Progenitor cell of endocrine pancreas (in vitro differentiated cells): ENCODE measurements at regions not wholly inside any gene's neighbourhood (a gene's known extent, or its start where the extent isn't known, plus 50 kb on each side); places are given as distances from the start of the nearest gene placed in this dataset.

Source experiments
- DNase-seq: peaks from one replicate; pipeline ENCODE4 v3.0.0; 2021; ENCODE audit warnings: low spot score; ENCODE audit not compliant: unreplicated experiment
- H3K27ac Mint-ChIP-seq: 2 replicates; pipeline ENCODE4 v1.8.0; 2021; ENCODE audit warnings: mild to moderate bottlenecking, moderate library complexity, mixed read lengths
- H3K27me3 Mint-ChIP-seq: 2 replicates; pipeline ENCODE4 v1.8.0; 2021; ENCODE audit warnings: mixed read lengths
- H3K36me3 Mint-ChIP-seq: 2 replicates; pipeline ENCODE4 v1.8.0; 2022; ENCODE audit warnings: mixed read lengths; ENCODE audit not compliant: insufficient read depth
- H3K4me1 Mint-ChIP-seq: 2 replicates; pipeline ENCODE4 v1.8.0; 2021; ENCODE audit warnings: low read depth, mixed read lengths
- H3K4me3 Mint-ChIP-seq: 2 replicates; pipeline ENCODE4 v1.8.0; 2021; ENCODE audit warnings: low read depth, mild to moderate bottlenecking, moderate library complexity, mixed read lengths
- H3K9me3 Mint-ChIP-seq: 2 replicates; pipeline ENCODE4 v1.8.0; 2021; ENCODE audit warnings: low read depth, mixed read lengths
- CTCF ChIP-seq: fragments of 200-600 bp; sonication (generic); IDR thresholded peaks from one replicate; pipeline ENCODE4 v1.5.0; 2021; ENCODE audit warnings: antibody characterized with exemption, mild to moderate bottlenecking; ENCODE audit not compliant: unreplicated experiment

- H3K27me3 Mint-ChIP-seq, result no peaks in the 10 kb centered on the region
- no peaks in the 10 kb centered on the region for H3K36me3 Mint-ChIP-seq
- DNase-seq, result no peak
- H3K27ac Mint-ChIP-seq, result peak overlapping the region; percentile 82
- TF ChIP-seq CTCF, result no peak
- no peak overlapping the region for H3K4me3 Mint-ChIP-seq
- H3K9me3 Mint-ChIP-seq, result peaks cover 3% of the 10 kb centered on the region
- H3K4me1 Mint-ChIP-seq, result peaks cover 44% of the 10 kb centered on the region
Measured at GRCh38 chr13:34161931-34162543, 344.1 kb downstream of the RFC3 start.

GRCh38 chr13:34162544-34162933, 344.6 kb downstream of the RFC3 start:
- H3K27ac Mint-ChIP-seq, result peak overlapping the region; percentile 82

GRCh38 chr13:34164582-34164981, 346.6 kb downstream of the RFC3 start:
- no peaks in the 10 kb centered on the region for H3K27me3 Mint-ChIP-seq
- peak overlapping the region; percentile 30 for H3K27ac Mint-ChIP-seq
- H3K4me3 Mint-ChIP-seq, result no peak overlapping the region
- TF ChIP-seq CTCF, result no peak
- DNase-seq, result no peak
- H3K9me3 Mint-ChIP-seq, result peaks cover 2% of the 10 kb centered on the region
- H3K4me1 Mint-ChIP-seq, result peaks cover 50% of the 10 kb centered on the region
- H3K36me3 Mint-ChIP-seq, result no peaks in the 10 kb centered on the region

More at GRCh38 chr13:34162544-34162933, 344.6 kb downstream of the RFC3 start:
- Mint-ChIP-seq H3K4me1 (peaks cover 44% of the 10 kb centered on the region), H3K9me3 (peaks cover 3% of the 10 kb centered on the region), H3K36me3 (no peaks in the 10 kb centered on the region), H3K27me3 (no peaks in the 10 kb centered on the region), H3K4me3 (no peak overlapping the region)
- DNase-seq, result no peak
- TF ChIP-seq CTCF, result no peak

GRCh38 chr13:34165158-34165557, 347.2 kb downstream of the RFC3 start:
- no peak for DNase-seq
- H3K27ac Mint-ChIP-seq, result peak overlapping the region; percentile 34
- no peak overlapping the region for H3K4me3 Mint-ChIP-seq
- no peaks in the 10 kb centered on the region for H3K36me3 Mint-ChIP-seq
- peaks cover 50% of the 10 kb centered on the region for H3K4me1 Mint-ChIP-seq
- TF ChIP-seq CTCF, result no peak
- peaks cover 2% of the 10 kb centered on the region for H3K9me3 Mint-ChIP-seq
- no peaks in the 10 kb centered on the region for H3K27me3 Mint-ChIP-seq

- no peaks in the 10 kb centered on the region for H3K36me3 Mint-ChIP-seq
- H3K27ac Mint-ChIP-seq, result peak overlapping the region; percentile 22
- H3K4me1 Mint-ChIP-seq, result peaks cover 47% of the 10 kb centered on the region
- peaks cover 2% of the 10 kb centered on the region for H3K9me3 Mint-ChIP-seq
- H3K27me3 Mint-ChIP-seq, result no peaks in the 10 kb centered on the region
- DNase-seq, result no peak
- no peak overlapping the region for H3K4me3 Mint-ChIP-seq
- TF ChIP-seq CTCF, result no peak
Measured at GRCh38 chr13:34166406-34166805, 348.5 kb downstream of the RFC3 start.
